Activated CD8-positive, alpha-beta T cell treated with anti-CD3 and anti-CD28 coated beads, Interleukin-2, amount 10 ng/mL, durations not matched to agents 7 days and 5 days (primary cell): ENCODE measurements at regions not wholly inside any gene's neighbourhood (a gene's known extent, or its start where the extent isn't known, plus 50 kb on each side); places are given as distances from the start of the nearest gene placed in this dataset.

Experiments
- ATAC-seq: fragments of 150-1000 bp; cut with Tn5 transposase; one replicate; pipeline ENCODE4 v1.10.0; 2021; ENCODE audit warnings: moderate library complexity
- CTCF ChIA-PET: fragments of 350-600 bp; sonication (Branson Sonifier 250); formaldehyde crosslinking; loops from one replicate; lab custom pipeline; 2021; ENCODE audit warnings: antibody characterized with exemption; lab: Charles Lee
- POLR2A ChIA-PET: fragments of 350-600 bp; sonication (Branson Sonifier 250); formaldehyde crosslinking; loops from one replicate; lab custom pipeline; 2021; ENCODE audit warnings: antibody characterized with exemption; lab: Charles Lee
- DNase-seq: peaks from one replicate; pipeline ENCODE4 v3.0.0-alpha.2; 2020
- H3K27ac Mint-ChIP-seq: one replicate; pipeline ENCODE4 v1.8.0; 2021; ENCODE audit warnings: mild to moderate bottlenecking, mixed read lengths
- H3K27me3 Mint-ChIP-seq: one replicate; pipeline ENCODE4 v1.8.0; 2021; ENCODE audit warnings: low read depth, mixed read lengths
- H3K36me3 Mint-ChIP-seq: one replicate; pipeline ENCODE4 v1.8.0; 2021; ENCODE audit warnings: low read depth, mixed read lengths
- H3K4me1 Mint-ChIP-seq: one replicate; pipeline ENCODE4 v1.8.0; 2021; ENCODE audit warnings: low read depth, mixed read lengths
- H3K4me3 Mint-ChIP-seq: one replicate; pipeline ENCODE4 v1.8.0; 2021; ENCODE audit warnings: mild to moderate bottlenecking, mixed read lengths
- H3K9me3 Mint-ChIP-seq: one replicate; pipeline ENCODE4 v1.8.0; 2022; ENCODE audit warnings: mixed read lengths; ENCODE audit not compliant: insufficient read depth

DNA sequence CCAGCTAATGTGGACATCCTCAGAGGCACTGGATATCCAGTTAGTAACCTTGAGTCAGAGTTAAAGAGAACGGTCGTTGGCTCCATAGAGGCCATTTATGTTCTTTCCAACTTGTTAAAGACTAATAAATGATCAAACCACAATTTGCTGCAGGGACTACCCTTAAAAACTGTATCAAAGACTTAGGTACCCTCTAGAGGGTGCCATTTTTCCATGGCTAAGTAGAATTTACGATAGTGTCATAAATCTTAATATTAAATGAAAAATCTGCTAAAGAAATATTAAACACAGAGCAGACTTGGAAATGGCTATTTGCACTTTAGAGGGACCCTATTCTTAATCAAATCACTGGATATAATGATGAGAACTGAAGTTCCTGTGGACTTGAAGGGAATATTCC lies 685.2 kb upstream of the CHORDC1 start:
- no peaks in the 10 kb centered on the region for H3K27me3 Mint-ChIP-seq
- H3K36me3 Mint-ChIP-seq: no peaks in the 10 kb centered on the region
- POLR2A ChIA-PET: no interaction called here
- CTCF ChIA-PET: no interaction called here
- H3K27ac Mint-ChIP-seq: no peak overlapping the region
- H3K4me1 Mint-ChIP-seq: no peaks in the 10 kb centered on the region
- H3K9me3 Mint-ChIP-seq: peaks cover 12% of the 10 kb centered on the region
- no peak overlapping the region for H3K4me3 Mint-ChIP-seq
- ATAC-seq (no peak), DNase-seq (no peak)

- DNase-seq (no peak), ATAC-seq (no peak)
- ChIA-PET CTCF (no interaction called here), POLR2A (no interaction called here)
- no peaks in the 10 kb centered on the region for H3K4me1 Mint-ChIP-seq
- no peak overlapping the region for H3K4me3 Mint-ChIP-seq
- no peak overlapping the region for H3K27ac Mint-ChIP-seq
- no peaks in the 10 kb centered on the region for H3K36me3 Mint-ChIP-seq
- H3K27me3 Mint-ChIP-seq: no peaks in the 10 kb centered on the region
- peaks cover 19% of the 10 kb centered on the region for H3K9me3 Mint-ChIP-seq
These were observed 673.0 kb upstream of the CHORDC1 start for GRCh38 chr11:90895850-90896249.

GRCh38 chr11:90890347-90890746 lies 667.5 kb upstream of the CHORDC1 start:
- Mint-ChIP-seq H3K27me3 (no peaks in the 10 kb centered on the region), H3K4me3 (no peak overlapping the region), H3K4me1 (no peaks in the 10 kb centered on the region), H3K27ac (no peak overlapping the region), H3K36me3 (no peaks in the 10 kb centered on the region), H3K9me3 (peaks cover 5% of the 10 kb centered on the region)
- CTCF ChIA-PET: no interaction called here
- POLR2A ChIA-PET: no interaction called here
- DNase-seq (no peak), ATAC-seq (no peak)

- POLR2A ChIA-PET: no interaction called here
- H3K9me3 Mint-ChIP-seq: peaks cover 3% of the 10 kb centered on the region
- H3K27ac Mint-ChIP-seq: no peak overlapping the region
- ATAC-seq: no peak
- DNase-seq: no peak
- CTCF ChIA-PET: no interaction called here
- H3K27me3 Mint-ChIP-seq: no peaks in the 10 kb centered on the region
- H3K4me1 Mint-ChIP-seq: no peaks in the 10 kb centered on the region
- H3K36me3 Mint-ChIP-seq: no peaks in the 10 kb centered on the region
- H3K4me3 Mint-ChIP-seq: no peak overlapping the region
These were observed 661.3 kb upstream of the CHORDC1 start for GRCh38 chr11:90884181-90884580.

DNA sequence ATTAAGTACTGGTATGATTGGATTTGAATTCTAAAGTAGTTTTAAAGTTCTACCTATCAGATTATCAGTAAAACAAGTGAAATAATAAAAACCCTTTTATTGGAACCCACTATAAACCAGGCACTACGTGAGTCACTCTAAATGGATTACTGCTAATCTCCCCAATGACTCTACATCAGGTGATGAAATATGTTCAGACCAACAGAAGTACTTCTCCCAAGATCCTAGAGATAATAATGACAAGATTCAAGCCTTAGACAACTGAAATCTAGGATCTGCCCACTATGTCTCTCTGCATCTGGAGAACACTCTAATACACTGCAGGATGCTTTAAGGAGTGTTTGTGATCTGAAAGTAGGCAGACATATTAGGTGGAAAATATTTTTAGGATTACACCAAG lies 652.1 kb upstream of the CHORDC1 start:
- POLR2A ChIA-PET: no interaction called here
- Mint-ChIP-seq H3K4me3 (no peak overlapping the region), H3K4me1 (no peaks in the 10 kb centered on the region), H3K9me3 (peaks cover 16% of the 10 kb centered on the region), H3K27ac (no peak overlapping the region), H3K36me3 (no peaks in the 10 kb centered on the region), H3K27me3 (no peaks in the 10 kb centered on the region)
- CTCF ChIA-PET: no interaction called here
- DNase-seq (no peak), ATAC-seq (no peak)

DNA sequence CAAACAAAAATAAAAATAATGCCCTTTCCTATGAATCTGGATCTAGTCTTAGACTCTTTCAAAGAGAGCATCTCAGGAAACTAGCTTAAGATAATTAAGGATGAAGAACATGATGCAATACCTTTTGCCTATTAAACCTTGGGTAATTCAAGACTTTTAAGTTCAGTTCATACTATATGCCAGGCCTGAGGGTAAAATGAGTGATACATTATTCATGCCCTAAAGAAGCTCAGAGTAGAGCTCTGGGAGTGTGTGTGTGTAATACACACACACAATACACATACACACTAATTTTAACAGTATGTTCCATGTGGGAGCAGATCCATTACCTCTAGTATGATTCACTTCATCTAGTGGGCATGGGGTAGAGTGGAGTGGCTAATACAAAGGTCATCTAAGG lies 651.4 kb upstream of the CHORDC1 start:
- no peaks in the 10 kb centered on the region for H3K27me3 Mint-ChIP-seq
- CTCF ChIA-PET: no interaction called here
- DNase-seq: no peak
- no peak overlapping the region for H3K4me3 Mint-ChIP-seq
- H3K27ac Mint-ChIP-seq: no peak overlapping the region
- H3K36me3 Mint-ChIP-seq: no peaks in the 10 kb centered on the region
- peaks cover 20% of the 10 kb centered on the region for H3K9me3 Mint-ChIP-seq
- no peaks in the 10 kb centered on the region for H3K4me1 Mint-ChIP-seq
- POLR2A ChIA-PET: no interaction called here
- no peak for ATAC-seq

- no peak overlapping the region for H3K27ac Mint-ChIP-seq
- ATAC-seq (no peak), DNase-seq (no peak)
- H3K36me3 Mint-ChIP-seq: no peaks in the 10 kb centered on the region
- no peaks in the 10 kb centered on the region for H3K4me1 Mint-ChIP-seq
- ChIA-PET POLR2A (no interaction called here), CTCF (no interaction called here)
- no peak overlapping the region for H3K4me3 Mint-ChIP-seq
- no peaks in the 10 kb centered on the region for H3K27me3 Mint-ChIP-seq
- H3K9me3 Mint-ChIP-seq: peaks cover 16% of the 10 kb centered on the region
These were observed 644.6 kb upstream of the CHORDC1 start for GRCh38 chr11:90867416-90867815.

DNA sequence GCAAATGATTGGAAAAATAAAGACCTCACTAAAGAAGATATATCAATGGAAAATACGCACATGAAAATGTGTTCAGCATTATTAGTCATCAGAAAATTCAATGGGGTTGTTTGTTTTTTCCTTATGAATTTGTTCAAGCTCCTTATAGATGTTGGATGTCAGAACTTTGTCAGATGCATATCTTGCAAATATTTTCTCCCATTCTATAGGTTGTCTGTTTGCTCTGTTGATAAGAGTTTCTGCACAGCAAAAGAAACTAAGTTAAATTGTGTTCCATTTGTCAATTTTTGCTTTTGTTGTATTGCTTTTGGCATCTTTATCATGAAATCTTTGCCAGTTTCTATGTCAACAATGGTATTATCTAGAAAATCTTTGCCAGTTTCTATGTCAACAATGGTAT lies 633.9 kb upstream of the CHORDC1 start:
- no peak overlapping the region for H3K4me3 Mint-ChIP-seq
- no peaks in the 10 kb centered on the region for H3K27me3 Mint-ChIP-seq
- peaks cover 13% of the 10 kb centered on the region for H3K9me3 Mint-ChIP-seq
- H3K36me3 Mint-ChIP-seq: no peaks in the 10 kb centered on the region
- H3K27ac Mint-ChIP-seq: no peak overlapping the region
- no peak for ATAC-seq
- CTCF ChIA-PET: no interaction called here
- POLR2A ChIA-PET: no interaction called here
- no peak for DNase-seq
- no peaks in the 10 kb centered on the region for H3K4me1 Mint-ChIP-seq

DNA sequence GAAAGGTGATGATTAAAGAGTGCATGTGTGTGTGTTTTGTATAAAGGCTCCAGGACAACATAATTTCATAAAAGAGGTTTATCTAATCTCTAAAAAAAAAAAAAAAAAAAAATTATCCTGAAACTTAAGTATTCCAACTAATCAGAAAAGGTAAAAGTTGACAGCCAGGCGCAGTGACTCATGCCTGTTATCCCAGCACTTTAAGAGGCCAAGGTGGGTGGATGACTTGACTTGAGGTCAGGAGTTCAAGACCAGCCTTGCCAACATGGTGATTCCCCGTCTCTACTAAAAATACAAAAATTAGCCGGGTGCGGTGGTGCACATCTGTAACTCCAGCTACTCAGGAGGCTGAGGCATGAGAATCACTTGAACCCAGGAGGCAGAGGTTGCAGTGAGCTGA lies 632.7 kb upstream of the CHORDC1 start:
- Mint-ChIP-seq H3K36me3 (no peaks in the 10 kb centered on the region), H3K4me1 (no peaks in the 10 kb centered on the region), H3K4me3 (no peak overlapping the region), H3K9me3 (peaks cover 6% of the 10 kb centered on the region), H3K27ac (no peak overlapping the region), H3K27me3 (no peaks in the 10 kb centered on the region)
- ChIA-PET POLR2A (no interaction called here), CTCF (no interaction called here)
- ATAC-seq (no peak), DNase-seq (no peak)

GRCh38 chr11:90851196-90851595 lies 628.3 kb upstream of the CHORDC1 start:
- H3K4me3 Mint-ChIP-seq: no peak overlapping the region
- CTCF ChIA-PET: no interaction called here
- H3K4me1 Mint-ChIP-seq: no peaks in the 10 kb centered on the region
- POLR2A ChIA-PET: no interaction called here
- no peak for ATAC-seq
- DNase-seq: no peak
- no peak overlapping the region for H3K27ac Mint-ChIP-seq
- peaks cover 10% of the 10 kb centered on the region for H3K9me3 Mint-ChIP-seq
- H3K36me3 Mint-ChIP-seq: no peaks in the 10 kb centered on the region
- H3K27me3 Mint-ChIP-seq: no peaks in the 10 kb centered on the region

GRCh38 chr11:90849312-90849711 lies 626.5 kb upstream of the CHORDC1 start:
- DNase-seq (no peak), ATAC-seq (no peak)
- H3K4me1 Mint-ChIP-seq: no peaks in the 10 kb centered on the region
- ChIA-PET CTCF (no interaction called here), POLR2A (no interaction called here)
- H3K36me3 Mint-ChIP-seq: no peaks in the 10 kb centered on the region
- no peak overlapping the region for H3K4me3 Mint-ChIP-seq
- no peak overlapping the region for H3K27ac Mint-ChIP-seq
- no peaks in the 10 kb centered on the region for H3K27me3 Mint-ChIP-seq
- H3K9me3 Mint-ChIP-seq: peaks cover 10% of the 10 kb centered on the region

- no peak overlapping the region for H3K4me3 Mint-ChIP-seq
These were observed 624.5 kb upstream of the CHORDC1 start for GRCh38 chr11:90847268-90847886.

DNA sequence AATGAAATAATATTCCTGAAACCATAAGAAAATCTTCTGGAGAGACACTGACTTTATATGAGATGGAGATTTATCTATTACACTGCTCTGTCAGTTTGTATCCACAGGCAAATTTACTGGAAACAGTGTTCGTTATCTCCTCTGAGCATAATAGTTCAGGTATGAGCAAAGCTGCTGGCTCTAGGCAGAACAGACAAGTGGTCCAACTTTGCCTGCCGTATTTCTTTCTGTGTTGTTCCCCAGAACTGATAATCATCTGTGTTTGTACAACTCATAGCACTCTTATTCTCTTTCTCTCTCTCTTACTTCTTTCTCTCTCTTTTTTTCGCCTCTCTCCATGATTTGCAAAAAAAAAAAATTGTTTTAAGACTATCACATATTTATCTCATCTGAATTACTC lies 623.8 kb upstream of the CHORDC1 start:
- POLR2A ChIA-PET: no interaction called here
- CTCF ChIA-PET: no interaction called here

More at GRCh38 chr11:90847268-90847886, 624.5 kb upstream of the CHORDC1 start:
- peaks cover 7% of the 10 kb centered on the region for H3K9me3 Mint-ChIP-seq
- ChIA-PET POLR2A (no interaction called here), CTCF (no interaction called here)
- H3K36me3 Mint-ChIP-seq: no peaks in the 10 kb centered on the region
- no peak for ATAC-seq
- H3K4me1 Mint-ChIP-seq: no peaks in the 10 kb centered on the region
- H3K27ac Mint-ChIP-seq: no peak overlapping the region
- H3K27me3 Mint-ChIP-seq: no peaks in the 10 kb centered on the region
- DNase-seq: no peak

More for the DNA sequence above, 623.8 kb upstream of the CHORDC1 start:
- Mint-ChIP-seq H3K27ac (no peak overlapping the region), H3K4me1 (no peaks in the 10 kb centered on the region), H3K36me3 (no peaks in the 10 kb centered on the region), H3K27me3 (no peaks in the 10 kb centered on the region), H3K9me3 (peaks cover 7% of the 10 kb centered on the region), H3K4me3 (no peak overlapping the region)
- DNase-seq (no peak), ATAC-seq (no peak)
